ENCODE measurements at regions not wholly inside any gene's neighbourhood (a gene's known extent, or its start where the extent isn't known, plus 50 kb on each side); places are given as distances from the start of the nearest gene placed in this dataset.

DNA sequence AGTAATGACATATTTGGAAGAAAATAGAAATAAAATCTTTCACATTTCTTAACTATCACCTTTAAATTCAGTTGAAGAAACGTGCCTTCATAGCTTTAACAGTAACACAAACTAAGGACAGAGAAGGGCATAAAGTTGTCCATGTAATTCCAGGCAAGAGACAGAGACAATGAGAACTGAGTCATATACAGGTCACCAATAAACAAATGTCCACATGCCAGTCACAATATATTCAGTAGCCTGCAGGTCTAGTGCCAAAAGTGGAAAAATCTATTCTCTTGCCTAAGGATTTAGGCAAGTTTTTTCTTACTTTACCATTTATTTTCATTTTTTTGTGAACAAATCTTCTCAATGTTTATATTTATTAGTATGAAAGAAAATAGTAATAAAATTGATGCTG is 1711.5 kb upstream of the NUDT12 start:
- TF ChIP-seq YY1 (IDR thresholded peaks at IDR 0.05; ENCODE audit: low read depth) (no peak), NFIC (IDR thresholded peaks at IDR 0.05) (no peak), RAD21 (IDR thresholded peaks at IDR 0.05; ENCODE audit: low read depth) (no peak), TAF1 (IDR thresholded peaks at IDR 0.05; ENCODE audit: low read depth) (no peak), FOXM1 (IDR thresholded peaks at IDR 0.05; ENCODE audit: borderline replicate concordance, low read depth) (no peak), CEBPB (IDR thresholded peaks at IDR 0.05) (no peak), EP300 (IDR thresholded peaks at IDR 0.05; ENCODE audit: borderline replicate concordance) (no peak), TEAD4 (IDR thresholded peaks at IDR 0.05) (no peak), ZBTB7A (IDR thresholded peaks at IDR 0.05; ENCODE audit: low read depth) (no peak)
- TF ChIP-seq, protein P1, sequence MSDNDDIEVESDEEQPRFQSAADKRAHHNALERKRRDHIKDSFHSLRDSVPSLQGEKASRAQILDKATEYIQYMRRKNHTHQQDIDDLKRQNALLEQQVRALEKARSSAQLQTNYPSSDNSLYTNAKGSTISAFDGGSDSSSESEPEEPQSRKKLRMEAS (IDR thresholded peaks at IDR 0.05) = no peak
- TF ChIP-seq, protein P2, sequence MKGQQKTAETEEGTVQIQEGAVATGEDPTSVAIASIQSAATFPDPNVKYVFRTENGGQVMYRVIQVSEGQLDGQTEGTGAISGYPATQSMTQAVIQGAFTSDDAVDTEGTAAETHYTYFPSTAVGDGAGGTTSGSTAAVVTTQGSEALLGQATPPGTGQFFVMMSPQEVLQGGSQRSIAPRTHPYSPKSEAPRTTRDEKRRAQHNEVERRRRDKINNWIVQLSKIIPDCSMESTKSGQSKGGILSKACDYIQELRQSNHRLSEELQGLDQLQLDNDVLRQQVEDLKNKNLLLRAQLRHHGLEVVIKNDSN (IDR thresholded peaks at IDR 0.05) = no peak
